PFSK-1 (cell line): ENCODE measurements at regions not wholly inside any gene's neighbourhood (a gene's known extent, or its start where the extent isn't known, plus 50 kb on each side); places are given as distances from the start of the nearest gene placed in this dataset.

Source experiments
- FOXP2 ChIP-seq: optimal IDR thresholded peaks from 2 replicates; pipeline ENCODE3; 2011; ENCODE audit warnings: borderline replicate concordance, control low read depth, inconsistent platforms; ENCODE audit not compliant: insufficient read depth; ENCODE audit errors: extremely low read length, extremely low read depth
- POLR2AphosphoS5 ChIP-seq: IDR thresholded peaks from 2 replicates; pipeline ENCODE4 v1.6.1; 2012; ENCODE audit warnings: low read depth, mild to moderate bottlenecking, control low read depth, low read length, moderate library complexity
- SIN3A ChIP-seq: IDR thresholded peaks from 2 replicates; pipeline ENCODE4 v1.6.1; 2012; ENCODE audit warnings: mild to moderate bottlenecking, low read length, moderate library complexity, borderline replicate concordance; ENCODE audit not compliant: insufficient read depth
- TAF1 ChIP-seq: IDR thresholded peaks from 2 replicates; pipeline ENCODE4 v1.6.1; 2012; ENCODE audit warnings: low read length, control low read depth, borderline replicate concordance; ENCODE audit not compliant: insufficient read depth
- TF ChIP-seq, protein P1 (sequence below), 2 experiments: IDR thresholded peaks; 2 replicates each; pipeline versions ENCODE4 v1.6.1 to v1.8.0; 2011 to 2012; ENCODE audit warnings: low read depth in 2 of 2, low read length in 2 of 2, control low read depth in 1 of 2, inconsistent platforms in 1 of 2, mild to moderate bottlenecking in 1 of 2, moderate library complexity in 1 of 2; ENCODE audit not compliant: insufficient read depth in 1 of 2

DNA sequence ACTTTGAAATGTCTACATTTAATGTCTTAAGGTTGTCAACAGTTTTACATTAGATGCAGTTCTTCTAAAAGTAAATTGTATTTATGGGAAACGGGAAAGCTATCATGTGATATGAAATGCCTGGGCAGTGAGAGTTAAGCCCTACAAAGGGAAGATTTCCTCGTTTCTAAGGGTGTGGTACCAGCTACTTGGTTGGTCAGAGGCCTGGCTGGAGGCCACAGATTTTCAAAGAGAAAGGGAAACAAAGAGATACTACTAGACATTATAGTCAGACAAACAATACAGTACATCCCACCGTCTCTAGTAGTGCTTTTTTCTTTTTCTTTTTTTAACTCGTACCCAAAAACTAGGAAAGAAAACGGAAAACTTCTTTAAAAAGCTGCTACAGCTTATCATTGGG, 467.8 kb downstream of the PCDH7 start:
- TF ChIP-seq, protein P1, sequence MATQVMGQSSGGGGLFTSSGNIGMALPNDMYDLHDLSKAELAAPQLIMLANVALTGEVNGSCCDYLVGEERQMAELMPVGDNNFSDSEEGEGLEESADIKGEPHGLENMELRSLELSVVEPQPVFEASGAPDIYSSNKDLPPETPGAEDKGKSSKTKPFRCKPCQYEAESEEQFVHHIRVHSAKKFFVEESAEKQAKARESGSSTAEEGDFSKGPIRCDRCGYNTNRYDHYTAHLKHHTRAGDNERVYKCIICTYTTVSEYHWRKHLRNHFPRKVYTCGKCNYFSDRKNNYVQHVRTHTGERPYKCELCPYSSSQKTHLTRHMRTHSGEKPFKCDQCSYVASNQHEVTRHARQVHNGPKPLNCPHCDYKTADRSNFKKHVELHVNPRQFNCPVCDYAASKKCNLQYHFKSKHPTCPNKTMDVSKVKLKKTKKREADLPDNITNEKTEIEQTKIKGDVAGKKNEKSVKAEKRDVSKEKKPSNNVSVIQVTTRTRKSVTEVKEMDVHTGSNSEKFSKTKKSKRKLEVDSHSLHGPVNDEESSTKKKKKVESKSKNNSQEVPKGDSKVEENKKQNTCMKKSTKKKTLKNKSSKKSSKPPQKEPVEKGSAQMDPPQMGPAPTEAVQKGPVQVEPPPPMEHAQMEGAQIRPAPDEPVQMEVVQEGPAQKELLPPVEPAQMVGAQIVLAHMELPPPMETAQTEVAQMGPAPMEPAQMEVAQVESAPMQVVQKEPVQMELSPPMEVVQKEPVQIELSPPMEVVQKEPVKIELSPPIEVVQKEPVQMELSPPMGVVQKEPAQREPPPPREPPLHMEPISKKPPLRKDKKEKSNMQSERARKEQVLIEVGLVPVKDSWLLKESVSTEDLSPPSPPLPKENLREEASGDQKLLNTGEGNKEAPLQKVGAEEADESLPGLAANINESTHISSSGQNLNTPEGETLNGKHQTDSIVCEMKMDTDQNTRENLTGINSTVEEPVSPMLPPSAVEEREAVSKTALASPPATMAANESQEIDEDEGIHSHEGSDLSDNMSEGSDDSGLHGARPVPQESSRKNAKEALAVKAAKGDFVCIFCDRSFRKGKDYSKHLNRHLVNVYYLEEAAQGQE (IDR thresholded peaks at IDR 0.05; ENCODE audit: insufficient read depth in 1 of 2, low read depth in 2 of 2, low read length in 2 of 2): no peak
- no peak for TF ChIP-seq TAF1
- TF ChIP-seq POLR2AphosphoS5: no peak
- no peak for TF ChIP-seq SIN3A
- no peak for TF ChIP-seq FOXP2

DNA sequence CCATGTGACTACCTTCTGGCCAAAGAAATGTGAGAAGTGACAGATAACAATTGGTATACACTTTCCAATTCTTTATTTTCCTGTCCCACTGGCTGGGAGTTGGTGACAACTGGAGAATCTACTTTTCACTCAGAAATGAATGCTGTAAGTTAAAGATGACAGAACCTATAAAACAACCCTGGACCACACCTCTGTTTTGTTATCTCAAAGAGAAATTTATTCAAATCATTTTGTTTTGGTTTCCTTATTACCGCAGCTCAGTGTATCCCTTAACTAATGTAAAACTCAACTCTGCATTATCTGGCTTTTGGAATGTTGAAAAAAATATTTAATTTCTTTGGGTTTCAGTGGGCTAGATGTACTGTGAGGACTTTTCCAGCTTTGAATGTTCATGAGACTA, 469.8 kb downstream of the PCDH7 start:
- TF ChIP-seq, protein P1 (IDR thresholded peaks at IDR 0.05; ENCODE audit: insufficient read depth in 1 of 2, low read depth in 2 of 2, low read length in 2 of 2): no peak
- no peak for TF ChIP-seq FOXP2
- TF ChIP-seq SIN3A: no peak
- no peak for TF ChIP-seq TAF1
- TF ChIP-seq POLR2AphosphoS5: no peak

DNA sequence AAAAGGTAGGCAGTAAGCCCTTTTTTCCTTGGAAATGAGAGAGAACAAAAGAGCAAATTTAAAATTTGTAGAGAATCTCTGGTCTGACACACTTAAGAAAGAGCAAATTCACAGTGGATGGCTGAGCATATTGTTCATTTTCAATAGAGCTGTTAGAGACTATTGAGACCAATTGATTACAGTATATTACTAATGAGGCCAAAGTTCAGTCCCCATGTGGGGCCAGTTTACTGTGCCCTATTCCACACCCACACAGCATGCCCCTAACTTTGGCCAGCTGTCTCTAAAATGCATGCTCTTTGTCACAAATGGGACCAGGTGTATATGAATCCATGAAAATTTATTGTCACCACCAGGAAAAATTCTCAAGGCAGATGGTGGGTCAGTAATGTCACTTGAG, 470.5 kb downstream of the PCDH7 start:
- TF ChIP-seq POLR2AphosphoS5: no peak
- TF ChIP-seq, protein P1 (IDR thresholded peaks at IDR 0.05; ENCODE audit: insufficient read depth in 1 of 2, low read depth in 2 of 2, low read length in 2 of 2): no peak
- no peak for TF ChIP-seq TAF1

DNA sequence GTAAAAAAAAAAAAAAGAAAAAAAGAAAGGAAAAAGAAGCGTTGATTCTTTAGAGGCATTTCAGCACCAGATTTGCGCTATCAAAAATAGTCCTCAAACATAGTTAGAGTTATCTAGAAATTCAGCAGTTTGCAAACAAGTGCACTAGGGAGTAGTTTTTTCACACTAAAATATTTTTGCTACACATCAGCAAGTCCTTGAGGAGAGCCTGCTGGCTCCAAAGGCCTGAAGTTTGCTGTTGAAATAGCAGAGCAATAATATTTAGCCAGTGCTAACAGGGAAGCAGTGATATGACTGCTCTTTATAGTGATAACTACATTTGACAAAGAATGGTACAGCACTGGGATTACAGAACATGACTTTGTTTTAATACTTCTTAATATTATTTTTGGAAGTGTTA, 472.2 kb downstream of the PCDH7 start:
- TF ChIP-seq POLR2AphosphoS5 (no peak), SIN3A (no peak), FOXP2 (no peak), TAF1 (no peak)
- TF ChIP-seq, protein P1 (IDR thresholded peaks at IDR 0.05; ENCODE audit: insufficient read depth in 1 of 2, low read depth in 2 of 2, low read length in 2 of 2): no peak

DNA sequence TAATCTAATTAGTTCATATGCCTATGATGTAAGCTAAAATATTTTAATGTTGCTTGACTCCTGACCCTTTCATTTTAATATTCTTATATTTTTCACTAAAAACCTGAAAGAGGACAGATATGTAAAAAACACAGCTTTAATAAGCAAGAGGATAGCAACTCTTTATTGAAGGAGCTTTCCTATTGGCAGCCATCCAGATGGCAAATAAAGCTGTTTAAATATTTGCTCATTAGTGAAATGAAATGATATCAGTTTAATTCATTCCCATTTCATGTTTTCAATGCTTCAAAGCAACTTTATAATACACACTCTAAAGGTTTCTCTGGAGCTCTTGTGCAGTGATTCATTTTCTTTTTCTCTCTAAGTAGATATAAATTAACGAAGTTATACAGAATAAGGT, 473.4 kb downstream of the PCDH7 start:
- no peak for TF ChIP-seq SIN3A

DNA sequence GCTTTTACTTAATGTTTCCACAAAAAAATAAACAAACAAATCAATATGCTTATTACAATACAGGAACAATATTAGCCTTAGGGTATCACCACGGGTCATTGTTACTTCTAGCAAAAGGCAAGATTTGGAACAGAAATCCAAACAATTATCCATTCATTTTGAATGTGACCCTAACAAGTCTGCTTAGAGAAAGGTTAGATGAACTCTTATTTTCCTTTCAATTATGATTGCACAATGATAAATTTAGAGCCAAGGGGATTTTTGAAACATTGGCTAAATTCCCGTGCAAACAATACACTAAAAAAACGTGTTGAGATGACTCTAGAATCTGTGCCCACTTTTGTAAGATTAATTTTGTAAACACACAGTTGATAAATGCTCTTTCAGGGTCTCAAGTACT, 474.7 kb downstream of the PCDH7 start:
- TF ChIP-seq, protein P1 (IDR thresholded peaks at IDR 0.05; ENCODE audit: insufficient read depth in 1 of 2, low read depth in 2 of 2, low read length in 2 of 2): no peak
- TF ChIP-seq TAF1 (no peak), FOXP2 (no peak), POLR2AphosphoS5 (no peak), SIN3A (no peak)
